GM18909 (cell line): ENCODE measurements at regions not wholly inside any gene's neighbourhood (a gene's known extent, or its start where the extent isn't known, plus 50 kb on each side); places are given as distances from the start of the nearest gene placed in this dataset.
"Not testable (repeated sequence)": the region's sequence is repeated elsewhere in the genome, so short reads cannot be mapped to it uniquely, and the experiment has no call there.

Experiments
- ATAC-seq: cut with Tn5 transposase; IDR thresholded peaks from one replicate; pipeline ENCODE4 v1.9.1; 2021; ENCODE audit warnings: mild to moderate bottlenecking; ENCODE audit not compliant: unreplicated experiment, poor library complexity

DNA sequence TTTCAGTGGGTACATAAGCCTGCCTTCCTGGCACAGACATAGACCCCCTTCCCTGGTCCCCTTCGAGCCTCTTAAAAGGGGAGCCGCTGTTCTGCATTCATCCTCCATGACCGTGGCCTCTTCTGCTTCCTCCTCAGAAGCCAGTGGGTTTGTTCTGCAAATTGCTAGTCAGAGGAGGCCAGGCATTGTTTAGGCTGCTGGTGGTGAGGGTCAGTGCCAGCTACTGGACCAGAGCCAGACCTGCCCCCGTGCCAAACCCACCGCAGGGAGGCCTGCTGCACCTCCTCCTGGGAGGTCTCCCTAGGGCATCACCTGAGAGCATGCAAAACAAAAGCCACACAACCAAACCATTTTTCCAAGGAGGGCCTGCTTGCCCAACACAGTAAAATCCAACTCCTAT lies 178.4 kb downstream of the MIS18A start:
- no peak for ATAC-seq

DNA sequence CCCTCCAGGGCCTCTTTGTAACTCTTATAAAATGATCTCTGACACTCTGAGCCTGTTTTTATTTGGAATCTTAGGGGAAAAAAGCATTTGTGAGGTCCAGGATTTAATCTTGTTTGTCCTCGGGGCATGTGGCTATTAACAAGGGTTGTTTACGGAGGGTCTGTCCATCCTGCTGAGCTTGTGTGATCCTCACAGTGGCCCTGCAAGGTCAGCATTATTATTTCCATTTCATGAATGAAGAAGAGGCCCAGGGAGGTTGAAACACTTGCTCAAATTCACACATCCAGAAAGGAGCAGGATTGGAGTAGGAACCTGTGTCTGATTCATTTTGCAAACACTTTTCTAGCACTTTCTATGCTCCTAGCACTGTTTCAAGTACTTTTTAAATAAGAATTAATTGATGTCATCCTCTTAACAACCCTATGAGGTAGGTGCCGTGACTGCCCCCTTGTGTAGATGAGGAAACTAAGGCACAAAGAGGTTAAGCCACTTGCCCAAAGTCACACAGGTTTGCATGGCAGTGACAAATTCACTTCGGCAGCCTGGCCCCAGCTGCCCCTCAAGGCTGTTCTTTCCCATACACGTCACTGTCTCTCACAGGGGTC lies 178.9 kb downstream of the MIS18A start:
- ATAC-seq = no peak

DNA sequence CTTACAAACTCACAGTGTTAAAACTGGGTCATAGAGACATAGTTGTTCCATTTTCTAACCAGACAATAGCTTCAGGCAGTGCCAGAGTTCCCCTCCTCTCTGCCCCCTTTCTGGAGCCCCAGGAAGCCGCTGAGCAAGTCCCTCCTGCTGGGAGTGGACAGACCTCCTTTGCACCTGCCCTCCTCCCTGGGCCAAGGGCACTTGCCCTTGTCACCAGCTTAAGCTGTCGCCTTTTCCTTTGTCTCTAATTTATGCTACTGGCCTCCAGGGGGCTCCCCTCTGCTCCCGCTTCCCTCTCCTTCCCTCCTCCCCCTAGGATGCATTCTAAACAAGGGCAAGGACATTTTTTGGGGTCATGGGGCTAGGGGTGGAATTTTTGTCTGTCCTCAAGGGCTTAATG lies 182.4 kb downstream of the MIS18A start:
- no peak for ATAC-seq

DNA sequence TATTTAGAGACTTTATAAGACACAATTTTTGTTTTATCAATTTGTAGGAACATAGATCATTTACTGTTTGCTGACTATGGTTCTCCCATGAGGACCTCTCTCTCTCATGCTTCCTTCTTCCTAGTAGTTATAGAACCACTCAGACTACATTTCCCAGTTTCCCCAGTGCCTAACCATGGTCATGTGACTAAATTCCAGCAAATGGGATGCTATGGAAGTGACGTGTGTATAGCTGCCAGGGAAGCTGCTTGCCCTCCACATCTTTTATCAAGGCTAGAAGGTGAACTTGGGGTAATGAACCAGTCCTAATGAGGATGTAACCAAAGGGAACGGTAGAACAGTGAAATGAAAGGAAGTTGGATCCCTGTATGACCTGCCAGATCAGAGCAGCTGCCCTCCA lies 184.0 kb downstream of the MIS18A start:
- ATAC-seq = no peak

DNA sequence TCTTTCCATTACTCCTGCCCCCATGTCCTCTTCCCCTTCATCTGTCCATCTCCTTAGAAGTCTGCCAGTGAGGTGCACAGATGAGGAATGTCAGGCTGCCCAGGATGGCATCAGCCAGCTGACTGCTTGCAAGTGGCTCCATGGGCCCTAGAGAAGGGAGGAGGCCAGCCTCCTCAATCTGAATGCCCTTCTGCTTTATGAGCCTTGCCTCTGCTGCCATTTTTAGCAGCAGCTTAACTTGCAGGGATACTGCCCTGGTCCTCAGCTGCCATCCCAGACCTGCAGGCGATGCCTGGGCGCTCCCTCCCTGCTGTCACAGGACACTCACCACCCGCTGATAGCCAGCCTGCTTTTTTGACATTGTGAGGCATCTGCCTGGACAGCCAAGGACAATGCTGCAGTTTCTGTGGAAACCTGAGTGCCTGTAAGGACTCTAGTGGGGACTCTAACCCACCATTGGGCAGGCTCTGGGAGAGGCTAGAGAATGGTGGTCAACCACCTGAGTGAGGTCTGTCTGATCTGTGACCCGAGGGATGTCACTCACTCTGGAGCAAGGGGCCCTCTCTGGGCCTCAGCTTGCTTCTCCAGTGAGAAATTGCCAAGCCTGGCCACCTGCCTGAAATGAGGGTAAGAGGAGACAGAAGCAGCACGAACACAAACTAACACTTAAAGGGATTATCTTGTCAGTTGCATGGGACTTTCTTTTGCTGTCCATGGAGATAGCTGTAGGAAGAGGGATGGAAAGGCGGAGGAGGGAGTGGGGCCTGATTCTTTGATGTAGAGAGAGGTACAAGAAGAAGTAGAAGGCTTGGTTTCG lies 185.0 kb downstream of the MIS18A start:
- ATAC-seq = no peak

DNA sequence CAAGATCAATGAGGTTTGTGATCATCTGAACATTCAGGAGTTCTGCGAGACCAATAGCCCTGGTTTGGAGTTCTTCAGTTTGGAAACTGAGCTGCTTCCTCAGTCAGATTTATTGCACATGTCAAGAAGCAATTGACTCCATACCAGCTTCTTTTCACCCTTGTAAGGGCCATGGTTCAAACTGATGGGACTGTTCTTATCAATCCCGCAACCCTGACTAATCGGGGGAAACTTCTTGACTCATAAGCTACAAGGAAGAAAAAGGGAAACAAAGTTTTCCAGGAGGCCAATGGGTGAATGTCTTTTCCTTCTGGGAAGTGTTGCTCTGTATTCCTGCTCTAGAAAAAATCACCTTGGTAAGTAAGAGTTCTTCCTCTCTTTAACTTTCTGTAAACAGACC lies 187.9 kb downstream of the MIS18A start:
- ATAC-seq = no peak

DNA sequence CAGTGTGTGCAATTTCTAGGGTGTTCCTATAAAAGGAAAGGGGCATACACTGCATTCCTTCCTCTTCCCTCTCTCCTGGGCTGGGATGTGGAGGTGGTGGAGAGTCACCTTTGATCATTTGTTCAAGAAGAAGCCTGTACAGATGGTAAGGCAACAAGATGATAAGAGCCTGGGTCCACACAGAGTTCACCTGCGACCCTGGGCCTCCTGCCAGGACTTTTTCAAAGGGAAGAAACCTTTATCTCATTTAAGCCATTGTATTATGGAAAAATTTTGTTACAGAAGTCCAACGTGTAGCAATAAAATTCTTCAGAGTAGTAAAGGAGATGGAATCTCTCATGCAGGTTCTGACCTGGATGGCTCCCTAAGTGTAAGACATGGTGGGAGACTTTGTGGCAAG lies 189.1 kb downstream of the MIS18A start:
- no peak for ATAC-seq

DNA sequence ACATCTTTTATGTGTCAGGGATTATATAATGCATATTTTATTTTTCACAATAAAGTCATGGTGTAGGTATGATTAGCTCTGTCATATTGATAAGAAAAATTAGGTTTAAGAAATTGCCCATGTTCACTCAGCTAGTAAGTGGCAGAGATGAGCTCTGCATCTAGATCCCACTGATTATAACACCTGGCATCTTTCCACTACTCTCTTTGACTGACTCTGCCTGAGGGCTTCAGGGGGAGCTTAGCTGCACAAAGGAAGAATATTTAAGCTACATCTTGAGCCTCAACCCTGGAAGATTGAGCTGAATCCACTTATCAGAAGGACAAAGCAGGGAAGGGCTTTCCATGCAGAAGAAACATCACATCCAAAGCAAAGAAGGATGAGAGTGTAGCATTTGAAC lies 190.4 kb downstream of the MIS18A start:
- ATAC-seq = no peak

DNA sequence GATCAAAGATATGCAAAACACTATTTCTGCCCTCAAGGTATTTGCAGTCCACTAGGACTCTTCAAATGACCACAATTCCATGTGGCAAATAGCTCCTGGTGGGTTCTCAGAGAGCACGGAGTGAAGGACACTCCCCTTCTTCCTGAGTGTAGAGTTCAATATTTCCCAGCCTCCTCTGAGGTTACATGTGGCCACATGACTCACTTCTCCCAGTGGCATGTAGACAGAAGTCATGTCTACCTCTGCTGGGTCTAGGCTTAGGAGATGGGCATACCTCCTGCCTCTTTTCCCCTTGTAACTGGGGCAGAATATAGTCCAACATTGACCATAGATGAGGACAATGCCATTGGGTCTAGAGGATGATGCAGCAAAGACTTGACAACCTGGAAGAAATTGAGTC lies 191.4 kb downstream of the MIS18A start:
- no peak for ATAC-seq

DNA sequence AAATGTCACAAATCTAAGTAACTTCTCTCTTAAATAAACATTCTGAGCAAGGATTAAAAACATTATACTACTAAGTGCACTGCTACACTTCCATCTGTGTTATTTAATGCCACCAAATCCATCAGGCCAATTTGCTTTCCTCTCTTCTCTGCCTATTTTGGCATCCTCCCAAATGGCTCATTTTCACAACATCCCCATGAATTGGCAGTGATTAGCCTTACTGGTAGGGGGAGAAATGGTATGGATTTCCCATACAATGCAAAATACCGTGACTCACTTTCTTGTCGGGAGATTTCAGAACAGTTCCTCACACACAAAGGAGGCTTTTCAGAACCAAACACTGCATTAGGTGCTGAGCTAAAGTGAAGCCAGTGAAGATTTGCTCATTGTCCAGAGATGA lies 195.7 kb downstream of the MIS18A start:
- no peak for ATAC-seq

DNA sequence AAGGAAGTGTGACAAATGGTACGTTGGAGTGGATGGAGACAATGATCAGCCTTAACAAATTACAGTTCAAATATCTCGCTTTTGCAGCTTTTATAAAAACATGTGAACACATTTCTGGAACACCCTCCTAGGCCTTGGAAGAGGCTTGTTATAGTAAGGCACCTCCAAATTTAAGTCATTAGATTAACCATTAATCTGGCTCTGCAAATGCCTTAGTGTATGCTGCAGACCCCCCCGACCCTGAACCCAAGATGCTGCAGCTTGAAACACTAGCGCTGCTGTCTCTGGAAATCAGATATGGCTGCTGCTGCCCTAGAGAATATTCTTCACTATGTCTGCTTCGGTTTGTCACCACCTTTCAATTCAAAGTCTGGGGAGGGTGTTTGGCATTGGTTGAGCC lies 196.4 kb downstream of the MIS18A start:
- no peak for ATAC-seq

DNA sequence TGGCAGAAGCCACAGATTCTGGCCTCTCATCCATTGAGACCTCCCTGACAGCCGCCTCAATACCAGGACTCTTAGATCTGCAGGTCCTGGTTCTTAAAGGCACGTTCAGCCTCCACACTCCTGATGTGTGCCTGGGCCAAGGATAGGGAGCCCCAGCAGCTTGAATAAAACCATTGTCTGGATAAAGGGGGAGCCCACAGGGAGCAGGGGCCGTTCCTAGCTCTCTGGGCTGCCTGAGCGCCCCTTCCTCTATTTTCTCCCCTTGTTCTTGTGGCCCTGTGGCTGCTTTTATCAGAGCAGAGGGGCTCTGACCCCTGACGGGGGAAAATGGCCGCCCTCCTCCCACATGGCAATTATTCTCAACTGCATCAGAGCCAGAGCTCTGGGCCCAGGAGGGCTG lies 200.8 kb downstream of the HUNK start:
- no peak for ATAC-seq

DNA sequence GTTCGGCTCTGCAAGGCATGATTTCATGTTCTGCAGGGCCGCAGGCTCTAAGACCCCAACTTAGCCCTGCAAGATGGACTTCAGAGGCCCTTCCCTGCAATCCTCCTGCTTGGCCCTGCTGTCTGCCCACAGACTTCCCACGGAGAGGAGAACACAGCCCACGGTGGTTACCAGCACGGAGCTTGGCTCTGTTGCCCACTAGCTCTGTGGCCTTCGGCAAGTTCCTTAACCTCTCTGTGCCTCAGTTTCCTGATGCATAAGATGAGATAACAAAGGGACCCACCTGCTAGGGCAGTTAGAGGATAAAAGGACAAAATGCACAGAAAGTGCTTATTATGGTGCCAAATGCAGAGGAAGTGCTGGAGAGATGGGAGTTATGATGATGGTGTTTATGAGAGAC lies 200.4 kb downstream of the HUNK start:
- no peak for ATAC-seq

DNA sequence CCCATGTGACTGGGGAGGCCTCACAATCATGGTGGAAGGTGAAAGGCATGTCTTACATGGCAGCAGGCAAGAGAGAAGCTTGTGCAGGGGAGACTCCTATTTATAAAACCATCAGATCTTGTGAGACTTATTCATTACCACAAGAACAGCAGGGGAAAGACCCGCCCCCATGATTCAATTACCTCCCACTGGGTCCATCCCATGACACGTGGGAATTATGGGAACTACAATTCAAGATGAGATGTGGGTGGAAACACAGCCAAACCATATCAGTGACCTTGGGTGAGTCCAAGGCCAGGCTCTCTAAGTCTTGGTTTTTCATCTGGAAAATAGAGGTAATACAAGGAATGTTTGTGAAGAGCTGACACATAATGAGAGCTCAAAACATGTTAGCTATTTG lies 198.8 kb downstream of the HUNK start:
- ATAC-seq = not testable (repeated sequence)

DNA sequence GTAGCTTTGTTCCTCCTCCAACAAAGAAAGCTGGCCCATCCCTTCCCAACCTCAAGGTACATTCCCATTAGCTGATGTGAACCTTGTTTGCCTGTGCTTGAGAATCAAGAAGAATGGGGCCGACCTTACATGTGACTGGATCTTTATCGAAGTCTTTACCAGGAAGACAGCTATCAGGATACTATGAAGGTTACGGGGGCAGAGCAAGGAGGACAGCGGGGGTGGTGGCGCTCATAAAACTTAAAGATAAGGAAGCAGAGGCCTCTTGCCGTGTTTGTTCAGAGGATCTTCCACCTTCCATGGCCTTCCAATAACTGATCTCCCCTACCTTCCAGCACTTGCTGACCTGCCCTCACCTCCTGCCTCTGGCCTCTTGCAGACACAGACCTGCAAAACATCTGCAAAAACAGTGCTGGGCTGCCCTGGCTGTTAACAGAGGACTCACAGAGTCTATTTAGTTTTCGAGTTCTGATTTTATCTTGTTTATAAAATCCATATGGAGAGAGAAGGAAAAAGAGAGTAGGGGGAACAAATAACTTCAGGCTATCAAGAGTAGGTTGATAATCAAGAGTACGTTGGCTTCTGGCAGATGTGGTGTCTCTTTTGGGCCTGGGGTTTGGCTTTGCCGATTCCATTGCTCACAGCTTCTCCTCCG lies 198.0 kb downstream of the HUNK start:
- ATAC-seq = no peak

DNA sequence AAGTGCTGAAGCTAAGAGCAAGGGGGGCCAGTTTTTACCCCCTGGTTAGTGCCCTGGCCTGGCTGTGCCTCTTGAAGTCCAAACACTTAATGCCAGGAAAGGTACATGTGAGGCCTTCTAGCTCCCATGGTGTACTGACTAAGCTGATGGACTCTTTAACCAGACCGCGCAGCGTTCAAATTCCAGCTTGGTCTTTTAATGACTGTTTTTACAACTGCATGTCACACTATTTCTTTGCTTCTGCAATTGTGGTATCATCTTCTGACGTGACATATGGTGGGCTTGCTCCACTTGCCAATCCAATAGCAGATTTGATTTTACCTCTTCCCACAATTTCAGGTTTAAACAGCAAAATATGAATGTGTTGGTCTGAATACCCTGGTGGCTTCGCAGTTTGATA lies 197.3 kb downstream of the HUNK start:
- no peak for ATAC-seq

DNA sequence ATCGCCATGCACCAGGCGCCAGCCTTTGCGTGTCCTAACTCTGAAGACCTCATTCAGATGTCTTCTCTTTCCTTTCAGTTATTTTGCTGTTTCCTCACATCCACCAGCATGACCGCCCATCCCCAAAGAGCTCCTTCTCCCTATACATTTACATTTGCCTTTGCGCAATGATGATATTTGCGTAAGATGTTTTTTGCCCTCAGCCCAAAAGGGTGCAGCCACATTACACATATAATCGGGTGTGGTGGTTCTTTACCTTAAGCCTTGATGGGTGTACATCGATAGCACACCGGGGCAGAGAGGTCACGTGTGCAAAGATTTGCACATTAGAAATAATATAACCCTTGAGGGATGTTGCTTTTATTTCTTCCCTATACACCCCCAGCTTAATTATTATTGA lies 192.8 kb downstream of the HUNK start:
- no peak for ATAC-seq

DNA sequence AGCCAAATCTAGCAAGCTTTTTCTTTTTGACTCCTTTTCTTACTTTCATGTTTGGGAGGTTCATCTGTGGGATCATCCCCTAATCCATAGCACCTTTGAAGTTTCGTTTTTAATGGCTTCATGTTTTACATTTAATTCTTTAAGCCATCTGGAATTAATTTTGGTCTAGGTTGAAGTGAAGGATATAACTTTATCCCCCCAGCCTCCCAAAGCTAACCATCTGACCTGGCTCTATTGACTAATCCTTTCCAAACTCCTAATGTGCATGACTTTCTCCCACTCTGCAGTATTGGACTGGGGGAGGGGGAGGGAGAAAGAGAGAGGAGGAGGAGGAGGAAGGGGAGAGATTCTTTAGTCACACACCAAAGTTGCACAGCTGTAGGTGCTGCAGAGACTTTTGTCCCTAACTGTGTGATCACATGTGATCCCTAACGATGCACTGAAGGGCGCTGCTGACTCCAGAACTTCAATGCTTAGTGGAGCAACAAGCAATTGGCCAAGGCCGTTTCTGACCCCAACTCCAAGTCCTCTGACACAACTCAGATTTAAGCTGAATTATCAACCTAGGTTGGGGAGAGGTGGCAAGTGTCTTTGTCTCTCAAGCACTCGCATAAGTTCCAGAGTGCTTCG lies 191.6 kb downstream of the HUNK start:
- no peak for ATAC-seq

DNA sequence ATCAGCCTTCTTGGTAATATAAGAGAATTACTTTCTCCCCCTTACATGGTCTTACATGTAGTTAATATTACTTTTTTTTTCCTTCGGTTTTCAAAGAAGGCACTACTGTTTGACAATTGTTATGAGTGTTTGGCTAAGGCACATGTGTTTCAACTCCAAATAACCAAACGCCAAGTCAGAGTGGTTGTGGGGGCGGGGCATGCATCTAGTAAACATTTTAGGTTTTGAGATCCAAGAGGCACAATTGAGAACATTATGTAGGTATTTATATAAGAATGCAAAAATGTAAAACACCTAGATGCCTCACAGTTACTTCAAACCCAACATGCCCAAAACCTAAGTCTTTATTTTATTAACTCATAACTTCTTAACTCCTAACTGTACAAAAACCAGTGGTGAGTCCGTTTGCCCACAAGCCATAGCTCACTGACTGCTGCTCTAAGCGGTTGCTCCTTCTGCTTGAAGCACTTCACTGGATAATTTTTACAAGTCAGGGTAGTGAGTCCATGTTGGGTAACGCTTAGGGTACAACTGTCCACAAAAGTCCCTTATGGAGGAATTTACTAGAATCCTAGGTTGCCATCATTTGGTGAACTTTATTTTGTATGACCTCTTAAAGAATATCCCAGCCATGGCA lies 189.9 kb downstream of the HUNK start:
- ATAC-seq = no peak

DNA sequence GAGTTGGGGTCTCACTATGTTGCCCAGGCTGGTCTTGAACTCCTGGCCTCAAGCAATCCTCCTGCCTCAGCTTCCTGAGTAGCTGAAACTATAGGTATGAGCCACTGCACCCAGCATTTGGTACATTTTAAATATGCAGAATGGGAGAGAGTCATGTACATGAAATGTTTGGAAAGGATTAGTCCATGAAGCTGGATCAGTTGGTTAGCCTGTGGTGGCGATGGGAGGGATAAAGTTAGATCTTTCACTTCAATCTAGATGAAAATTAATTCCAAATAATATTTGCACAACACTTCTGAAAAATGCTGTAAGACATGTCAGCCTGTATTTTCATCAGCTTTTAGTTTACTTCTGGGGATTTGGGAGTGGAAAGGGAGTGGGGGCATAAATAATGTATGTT lies 188.9 kb downstream of the HUNK start:
- ATAC-seq = no peak

DNA sequence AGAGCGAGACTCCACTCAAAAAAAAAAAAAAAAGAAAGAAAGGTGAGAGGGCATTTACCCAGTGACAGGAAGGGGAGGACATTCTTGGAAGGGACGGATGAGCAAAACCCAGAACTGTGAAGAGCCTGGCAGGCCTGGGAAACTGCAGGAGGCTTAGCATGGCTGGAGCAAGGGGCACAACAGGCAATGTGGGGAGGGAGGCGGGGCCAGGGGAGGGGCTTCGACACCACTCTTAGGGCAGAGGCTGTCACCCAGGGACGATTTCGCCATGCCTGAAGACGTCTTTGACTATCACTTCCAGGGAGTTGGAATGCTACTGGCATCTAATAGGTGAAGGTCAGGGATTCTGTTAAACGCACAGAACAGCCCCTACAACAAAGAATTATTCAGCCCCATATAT lies 184.0 kb downstream of the HUNK start:
- ATAC-seq = no peak
